K562 (cell line): ENCODE measurements at regions not wholly inside any gene's neighbourhood (a gene's known extent, or its start where the extent isn't known, plus 50 kb on each side); places are given as distances from the start of the nearest gene placed in this dataset.

ENCODE experiments used
- ATAC-seq: fragments of 200-7000 bp; cut with Tn5 transposase; 3 replicates; pipeline ENCODE4 v1.9.1; 2020; ENCODE audit warnings: moderate library complexity
- BruUV-seq: library from RNA; stranded (reverse); fragments of 400-500 nt; replicated peaks from 2 replicates; lab custom pipeline; 2021; lab: Mats Ljungman, UMichigan
- CTCF ChIA-PET: fragments of 300-600 bp; formaldehyde crosslinking; extraction: SDS; loops from one replicate; lab custom pipeline; 2021; ENCODE audit warnings: low intra/inter-chr PET ratio; lab: Yijun Ruan, JAX
- POLR2A ChIA-PET: fragments of 300-600, 350-650 bp; sonication (Branson Sonifier 250); formaldehyde crosslinking; extraction: SDS; loops from one replicate; lab custom pipeline; 2021; ENCODE audit warnings: antibody characterized with exemption, inconsistent platforms; lab: Yijun Ruan, JAX
- DNase-seq, 4 experiments: peaks; one replicate each; pipeline versions ENCODE4 v3.0.0 to v3.0.0-alpha.2; 2011 to 2018; ENCODE audit warnings: low spot score in 3 of 4, mixed read lengths in 3 of 4; ENCODE audit errors: extremely low read depth in 1 of 4
- FAIRE-seq: peaks from 2 replicates; lab custom pipeline; 2011; peaks lifted over from hg19 to GRCh38; lab: Jason Lieb, UNC
- H2AFZ ChIP-seq: 2 replicates; pipeline ENCODE4 v1.6.0; 2011; ENCODE audit warnings: low read depth, low read length, control low read depth, inconsistent platforms
- H3K27ac ChIP-seq: fragments of 200-600 bp; 3 replicates; pipeline ENCODE4 v1.8.0; 2011; ENCODE audit warnings: low read depth, mild to moderate bottlenecking, control low read depth, inconsistent platforms, low read length, moderate library complexity, mixed read lengths; ENCODE audit errors: extremely low read depth
- H3K27me3 ChIP-seq, 2 experiments: fragments of 300-600 bp in 1 of 2; 2 replicates in 1 of 2; 3 replicates in 1 of 2; pipeline versions ENCODE4 v1.6.0 to v1.8.0; 2011; ENCODE audit warnings: inconsistent platforms in 2 of 2, low read length in 2 of 2, mild to moderate bottlenecking in 1 of 2, mixed read lengths in 1 of 2, moderate library complexity in 1 of 2; ENCODE audit not compliant: control insufficient read depth in 2 of 2, insufficient read depth in 2 of 2
- H3K36me3 ChIP-seq: fragments of 300-600 bp; 3 replicates; pipeline ENCODE4 v1.8.0; 2011; ENCODE audit warnings: mild to moderate bottlenecking, low read length, inconsistent platforms; ENCODE audit not compliant: control insufficient read depth, insufficient read depth
- H3K4me1 ChIP-seq, 2 experiments: fragments of 200-600 bp in 1 of 2; replicated peaks in 1 of 2; 2 replicates in 1 of 2; 3 replicates in 1 of 2; pipeline versions ENCODE4 v1.5.1 to v1.8.0; 2011; ENCODE audit warnings: inconsistent platforms in 2 of 2, low read length in 2 of 2, mild to moderate bottlenecking in 1 of 2, mixed read lengths in 1 of 2, moderate library complexity in 1 of 2; ENCODE audit not compliant: control insufficient read depth in 2 of 2, insufficient read depth in 2 of 2
- H3K4me2 ChIP-seq: 2 replicates; pipeline ENCODE4 v1.6.1; 2011; ENCODE audit warnings: low read length, control low read depth, inconsistent platforms, mixed read lengths; ENCODE audit not compliant: insufficient read depth
- H3K4me3 ChIP-seq: fragments of 200-600 bp; sonication (generic), shearing (Covaris generic); 2 replicates; pipeline ENCODE4 v1.5.1; 2016; ENCODE audit warnings: control low read depth, inconsistent platforms
- H3K79me2 ChIP-seq: fragments of 200-600 bp; 3 replicates; pipeline ENCODE4 v1.8.0; 2011; ENCODE audit warnings: low read length, inconsistent platforms; ENCODE audit not compliant: control insufficient read depth, insufficient read depth
- H3K9ac ChIP-seq, 2 experiments: 2 replicates each; pipeline versions ENCODE4 v1.6.0 to v1.6.1; 2011; ENCODE audit warnings: low read depth in 2 of 2, low read length in 2 of 2, control low read depth in 1 of 2, inconsistent platforms in 1 of 2, mild to moderate bottlenecking in 1 of 2, mixed read lengths in 1 of 2; ENCODE audit not compliant: insufficient read depth in 1 of 2
- H3K9me1 ChIP-seq: one replicate; pipeline ENCODE4 v1.6.0; 2011; ENCODE audit warnings: inconsistent platforms, mild to moderate bottlenecking, low read length, moderate library complexity; ENCODE audit not compliant: control insufficient read depth, insufficient read depth
- H3K9me3 ChIP-seq: replicated peaks from 2 replicates; pipeline ENCODE4 v1.5.1; 2011; ENCODE audit warnings: low read depth, low read length, inconsistent platforms; ENCODE audit not compliant: control insufficient read depth, insufficient read depth
- H4K20me1 ChIP-seq: replicated peaks from 2 replicates; pipeline ENCODE4 v1.6.1; 2011; ENCODE audit warnings: low read length, inconsistent platforms, mixed read lengths; ENCODE audit not compliant: control insufficient read depth, insufficient read depth
- RFX1 ChIP-seq: fragments of 450-650 bp; IDR thresholded peaks from 2 replicates; pipeline ENCODE4 v1.6.1; 2016; ENCODE audit warnings: mild to moderate bottlenecking, moderate library complexity
- SMARCA5 ChIP-seq: fragments of 450-650 bp; IDR thresholded peaks from 2 replicates; pipeline ENCODE4 v1.6.1; 2016
- in situ Hi-C: fragments of 300-500 bp; cut with MboI; formaldehyde crosslinking; loops from 4 replicates; pipeline ENCODE4 v1.15.0; 2018; ENCODE audit warnings: inconsistent platforms, mixed read lengths
- intact Hi-C: fragments of 100-400 bp; cut with micrococcal nuclease; formaldehyde crosslinking; loops from 2 replicates; pipeline ENCODE4 v1.14.2; 2022
- TF ChIP-seq, protein P1 (sequence below): sonication (generic); formaldehyde crosslinking; IDR thresholded peaks from 2 replicates; pipeline ENCODE4 v1.8.0; 2023; ENCODE audit warnings: missing genetic modification reagents, mild to moderate bottlenecking, borderline replicate concordance

DNA sequence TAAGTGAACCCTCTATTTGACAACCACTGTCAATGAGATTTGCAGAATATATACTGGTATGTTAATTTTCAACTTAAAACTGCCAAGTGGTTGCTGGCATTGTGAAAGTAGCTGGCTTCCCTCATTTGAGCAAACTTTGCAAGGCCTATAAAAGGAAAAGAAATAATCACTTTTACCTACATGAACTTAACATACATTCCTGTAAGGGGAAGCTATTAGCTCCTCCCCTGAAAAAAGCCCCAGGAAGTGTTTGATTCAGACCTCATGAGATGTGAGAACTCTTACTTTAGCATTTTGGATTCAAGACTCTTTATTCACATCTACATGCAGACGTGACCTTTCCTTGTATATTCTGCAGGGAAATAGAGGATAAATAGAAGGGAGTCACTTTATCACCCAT lies 175.6 kb downstream of the OTUD1 start (continued):
- TF ChIP-seq, protein P1, sequence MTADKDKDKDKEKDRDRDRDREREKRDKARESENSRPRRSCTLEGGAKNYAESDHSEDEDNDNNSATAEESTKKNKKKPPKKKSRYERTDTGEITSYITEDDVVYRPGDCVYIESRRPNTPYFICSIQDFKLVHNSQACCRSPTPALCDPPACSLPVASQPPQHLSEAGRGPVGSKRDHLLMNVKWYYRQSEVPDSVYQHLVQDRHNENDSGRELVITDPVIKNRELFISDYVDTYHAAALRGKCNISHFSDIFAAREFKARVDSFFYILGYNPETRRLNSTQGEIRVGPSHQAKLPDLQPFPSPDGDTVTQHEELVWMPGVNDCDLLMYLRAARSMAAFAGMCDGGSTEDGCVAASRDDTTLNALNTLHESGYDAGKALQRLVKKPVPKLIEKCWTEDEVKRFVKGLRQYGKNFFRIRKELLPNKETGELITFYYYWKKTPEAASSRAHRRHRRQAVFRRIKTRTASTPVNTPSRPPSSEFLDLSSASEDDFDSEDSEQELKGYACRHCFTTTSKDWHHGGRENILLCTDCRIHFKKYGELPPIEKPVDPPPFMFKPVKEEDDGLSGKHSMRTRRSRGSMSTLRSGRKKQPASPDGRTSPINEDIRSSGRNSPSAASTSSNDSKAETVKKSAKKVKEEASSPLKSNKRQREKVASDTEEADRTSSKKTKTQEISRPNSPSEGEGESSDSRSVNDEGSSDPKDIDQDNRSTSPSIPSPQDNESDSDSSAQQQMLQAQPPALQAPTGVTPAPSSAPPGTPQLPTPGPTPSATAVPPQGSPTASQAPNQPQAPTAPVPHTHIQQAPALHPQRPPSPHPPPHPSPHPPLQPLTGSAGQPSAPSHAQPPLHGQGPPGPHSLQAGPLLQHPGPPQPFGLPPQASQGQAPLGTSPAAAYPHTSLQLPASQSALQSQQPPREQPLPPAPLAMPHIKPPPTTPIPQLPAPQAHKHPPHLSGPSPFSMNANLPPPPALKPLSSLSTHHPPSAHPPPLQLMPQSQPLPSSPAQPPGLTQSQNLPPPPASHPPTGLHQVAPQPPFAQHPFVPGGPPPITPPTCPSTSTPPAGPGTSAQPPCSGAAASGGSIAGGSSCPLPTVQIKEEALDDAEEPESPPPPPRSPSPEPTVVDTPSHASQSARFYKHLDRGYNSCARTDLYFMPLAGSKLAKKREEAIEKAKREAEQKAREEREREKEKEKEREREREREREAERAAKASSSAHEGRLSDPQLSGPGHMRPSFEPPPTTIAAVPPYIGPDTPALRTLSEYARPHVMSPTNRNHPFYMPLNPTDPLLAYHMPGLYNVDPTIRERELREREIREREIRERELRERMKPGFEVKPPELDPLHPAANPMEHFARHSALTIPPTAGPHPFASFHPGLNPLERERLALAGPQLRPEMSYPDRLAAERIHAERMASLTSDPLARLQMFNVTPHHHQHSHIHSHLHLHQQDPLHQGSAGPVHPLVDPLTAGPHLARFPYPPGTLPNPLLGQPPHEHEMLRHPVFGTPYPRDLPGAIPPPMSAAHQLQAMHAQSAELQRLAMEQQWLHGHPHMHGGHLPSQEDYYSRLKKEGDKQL (CRISPR knock-in tag): no peak

DNA sequence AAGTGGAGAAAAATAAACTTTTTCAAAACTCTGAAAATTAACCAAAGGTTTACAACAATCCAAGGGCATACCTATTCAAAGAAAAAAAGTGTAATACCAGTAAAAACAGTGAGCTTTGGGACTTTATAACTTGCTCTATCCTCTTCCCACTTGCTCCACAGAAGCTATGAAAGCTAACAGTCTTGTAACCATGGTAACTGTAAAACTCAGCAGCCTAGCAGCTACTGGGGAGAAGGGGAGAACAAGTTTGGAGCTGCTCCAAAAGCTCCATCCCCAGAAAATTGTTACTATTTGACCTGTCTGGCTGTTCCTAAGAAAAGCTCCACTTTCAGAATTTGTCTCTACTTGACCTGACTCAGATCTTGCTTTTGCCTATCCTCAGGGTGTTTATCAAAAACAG lies 191.5 kb downstream of the OTUD1 start:
- no peak for ATAC-seq
- CTCF ChIA-PET: no interaction called here

More for the DNA sequence above, 191.5 kb downstream of the OTUD1 start:
- Histone ChIP-seq H4K20me1 (no peaks in the 10 kb centered on the region), H3K4me2 (no peak overlapping the region), H3K36me3 (no peaks in the 10 kb centered on the region), H3K9me3 (no peaks in the 10 kb centered on the region), H3K79me2 (no peaks in the 10 kb centered on the region), H2AFZ (no peak overlapping the region), H3K4me3 (no peak overlapping the region), H3K27me3 (no peaks in the 10 kb centered on the region), H3K27ac (no peak overlapping the region), H3K9me1 (no peaks in the 10 kb centered on the region), H3K9ac (no peak overlapping the region), H3K4me1 (no peaks in the 10 kb centered on the region)
- POLR2A ChIA-PET: no interaction called here
- no TSS peak for BruUV-seq
- intact Hi-C loops (no loop called here), in situ Hi-C loops (no loop called here)
- FAIRE-seq: no peak
- DNase-seq: no peak
- TF ChIP-seq SMARCA5 (no peak), RFX1 (peak; percentile 68)
